Pulmonary artery endothelial cell (primary cell): ENCODE measurements at regions not wholly inside any gene's neighbourhood (a gene's known extent, or its start where the extent isn't known, plus 50 kb on each side); places are given as distances from the start of the nearest gene placed in this dataset.

Experiments
- DNase-seq: peaks from one replicate; pipeline ENCODE4 v3.0.0-alpha.2; 2011; ENCODE audit warnings: low read depth, low spot score

DNA sequence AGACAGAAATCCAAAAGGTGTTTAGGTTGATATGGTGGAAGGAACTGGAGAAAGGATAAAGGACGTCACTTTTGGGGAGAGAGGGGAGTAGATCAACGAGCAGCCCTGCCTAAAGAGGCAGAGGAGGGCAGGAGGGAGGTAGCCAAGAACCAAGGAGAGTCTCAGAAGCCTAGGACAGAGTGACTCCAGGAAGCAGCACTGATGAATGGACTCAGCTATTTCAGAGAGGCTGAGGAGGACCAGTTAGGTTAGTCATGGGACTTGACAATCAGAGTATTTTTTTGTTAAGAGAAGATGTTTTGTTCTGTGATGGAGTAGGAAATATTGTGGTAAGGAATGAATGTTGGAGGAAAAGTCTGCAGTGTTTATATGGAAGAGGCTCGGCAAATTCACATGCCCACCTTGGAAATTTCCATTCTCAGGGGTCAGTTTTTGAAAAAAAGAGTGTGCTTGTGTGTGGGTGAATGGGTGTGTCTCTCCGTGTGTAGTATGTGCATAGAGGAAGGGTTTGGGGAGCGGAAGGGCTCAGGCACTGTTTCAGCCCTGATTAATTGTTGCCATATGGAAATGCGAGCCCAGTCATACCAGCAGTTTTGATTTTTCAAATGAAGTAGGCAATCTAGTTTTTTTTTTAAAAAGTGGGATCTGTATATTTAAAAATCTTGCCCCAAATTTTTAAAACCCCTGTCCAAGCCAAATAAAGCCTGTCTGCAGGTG lies 303.6 kb downstream of the SAMD5 start:
- no peak for DNase-seq

- no peak for DNase-seq
Measured at GRCh38 chr6:147817042-147817689, 308.7 kb downstream of the SAMD5 start.

GRCh38 chr6:147820520-147820919 lies 312.0 kb downstream of the SAMD5 start:
- no peak for DNase-seq

- DNase-seq, result no peak
Measured at GRCh38 chr6:147821295-147821897, 312.9 kb downstream of the SAMD5 start.

- no peak for DNase-seq
Measured at GRCh38 chr6:147823936-147824335, 315.4 kb downstream of the SAMD5 start.

DNA sequence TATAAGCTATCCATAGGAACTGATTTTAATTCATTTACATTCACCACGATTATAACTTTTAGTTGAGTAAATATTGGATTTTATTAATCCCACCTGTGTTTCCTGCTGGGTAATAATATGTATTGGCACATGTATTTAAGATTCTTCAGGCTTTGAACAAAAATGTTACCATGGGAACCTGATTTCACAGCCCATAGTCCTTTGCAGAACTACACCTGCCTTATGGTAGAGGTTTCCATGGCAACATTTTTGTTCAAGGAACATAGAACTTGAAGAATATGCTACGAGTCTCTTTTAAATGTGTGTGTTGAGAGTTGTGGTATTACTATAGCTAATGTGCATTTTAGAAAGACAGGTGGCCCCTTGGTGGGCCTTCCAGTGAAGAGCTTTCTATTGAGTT lies 317.4 kb downstream of the SAMD5 start:
- DNase-seq, result no peak

DNA sequence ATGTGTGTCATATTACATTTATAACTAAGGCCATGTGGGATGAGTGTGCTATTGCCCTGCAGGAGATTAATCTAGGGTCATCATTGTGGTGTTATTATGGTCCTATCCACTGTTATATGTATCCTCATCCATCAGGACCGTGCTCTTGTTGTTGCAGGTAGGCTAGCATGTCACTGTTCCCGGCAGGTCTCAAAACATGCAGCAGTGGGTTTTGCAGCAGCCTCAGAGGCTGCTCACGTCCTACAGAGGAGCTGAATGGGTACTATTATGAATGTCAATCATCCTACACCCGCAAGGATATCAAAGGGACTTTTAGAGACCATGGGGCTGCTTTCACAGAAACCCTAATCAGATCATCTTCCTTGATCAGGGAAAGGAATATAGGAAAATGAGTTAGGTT lies 318.2 kb downstream of the SAMD5 start:
- DNase-seq, result no peak

GRCh38 chr6:147829418-147829817 lies 320.9 kb downstream of the SAMD5 start:
- DNase-seq, result no peak

DNA sequence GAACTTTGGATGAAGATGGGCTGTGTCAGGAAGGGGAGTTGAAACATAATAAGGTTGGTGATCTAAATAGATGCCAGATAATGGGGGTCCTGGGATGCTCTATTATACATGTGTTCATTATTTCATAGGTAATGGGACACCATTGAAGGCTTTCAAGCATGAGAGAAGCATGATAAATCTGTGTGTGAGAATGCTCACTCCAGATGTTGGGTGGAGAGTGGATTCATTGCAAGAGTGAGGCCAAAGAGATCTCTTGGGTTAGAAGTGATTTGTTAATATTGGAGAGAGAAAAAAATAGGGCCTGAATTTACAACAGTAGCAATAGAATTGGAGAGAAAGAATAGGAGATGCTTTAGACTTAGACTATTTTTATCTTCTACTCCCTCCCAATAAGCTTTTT lies 321.3 kb downstream of the SAMD5 start:
- DNase-seq, result no peak

DNA sequence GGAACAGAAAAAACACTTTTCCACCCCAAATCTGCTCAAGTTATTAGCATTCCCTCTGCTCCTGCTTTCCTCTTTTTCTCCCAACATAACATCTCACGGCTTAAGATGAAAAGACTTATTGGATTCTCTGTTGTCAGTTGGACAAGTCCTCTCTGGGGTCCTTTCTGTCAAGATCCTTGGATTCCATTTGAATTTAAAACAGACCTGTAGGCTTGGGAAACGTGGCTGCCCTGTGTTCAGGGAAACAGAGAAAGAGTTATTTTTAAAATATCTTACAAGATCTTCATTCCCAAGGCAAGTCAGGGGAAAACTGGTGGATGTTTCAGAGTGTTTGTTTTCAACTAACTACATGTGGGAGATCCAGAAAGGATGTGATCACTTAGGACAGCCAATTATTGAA lies 322.9 kb downstream of the SAMD5 start:
- no peak for DNase-seq

DNA sequence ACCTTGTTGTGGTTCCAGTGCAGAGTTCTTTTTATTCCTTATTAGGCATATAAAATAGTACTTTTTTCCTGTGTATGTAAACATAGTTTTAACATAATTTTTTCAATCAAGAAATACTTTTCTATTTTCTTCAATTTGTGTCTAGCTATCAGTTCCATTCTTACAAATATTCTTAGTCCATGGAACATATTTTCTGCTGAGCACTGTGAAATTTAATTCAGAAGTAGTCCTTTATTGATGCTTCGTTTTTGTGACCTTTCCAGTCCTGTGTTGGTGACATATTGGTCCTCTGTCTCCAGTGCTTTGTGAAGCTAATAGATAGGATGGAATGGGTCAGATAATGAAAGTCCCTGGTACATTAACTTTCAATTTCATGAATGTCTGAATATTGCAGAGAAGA lies 325.1 kb downstream of the SAMD5 start:
- DNase-seq, result no peak

GRCh38 chr6:147834084-147834776 lies 325.7 kb downstream of the SAMD5 start:
- DNase-seq, result no peak

DNA sequence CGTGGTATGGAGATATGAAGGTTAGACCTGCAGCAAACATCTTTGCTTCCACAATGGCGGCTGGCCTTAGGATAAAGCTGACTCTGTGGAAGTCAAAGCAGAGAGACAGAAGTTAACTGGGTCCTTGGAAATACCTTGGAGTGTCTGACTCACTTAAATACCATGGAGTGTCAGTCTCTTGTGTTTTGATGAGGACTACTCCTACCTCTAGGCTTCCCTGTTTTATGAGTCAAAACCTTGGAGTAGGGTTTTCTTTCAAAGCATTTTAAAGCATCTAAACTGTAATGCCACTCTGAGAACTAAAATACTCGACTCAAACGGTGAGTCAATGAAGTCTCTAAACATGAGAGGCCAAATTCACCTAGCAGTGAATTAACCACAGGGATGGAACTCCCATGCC lies 329.1 kb downstream of the SAMD5 start:
- no peak for DNase-seq

- no peak for DNase-seq
Measured at GRCh38 chr6:147839708-147840610, 331.5 kb downstream of the SAMD5 start.

- DNase-seq, result no peak
Measured at GRCh38 chr6:147841547-147842148, 333.2 kb downstream of the SAMD5 start.

DNA sequence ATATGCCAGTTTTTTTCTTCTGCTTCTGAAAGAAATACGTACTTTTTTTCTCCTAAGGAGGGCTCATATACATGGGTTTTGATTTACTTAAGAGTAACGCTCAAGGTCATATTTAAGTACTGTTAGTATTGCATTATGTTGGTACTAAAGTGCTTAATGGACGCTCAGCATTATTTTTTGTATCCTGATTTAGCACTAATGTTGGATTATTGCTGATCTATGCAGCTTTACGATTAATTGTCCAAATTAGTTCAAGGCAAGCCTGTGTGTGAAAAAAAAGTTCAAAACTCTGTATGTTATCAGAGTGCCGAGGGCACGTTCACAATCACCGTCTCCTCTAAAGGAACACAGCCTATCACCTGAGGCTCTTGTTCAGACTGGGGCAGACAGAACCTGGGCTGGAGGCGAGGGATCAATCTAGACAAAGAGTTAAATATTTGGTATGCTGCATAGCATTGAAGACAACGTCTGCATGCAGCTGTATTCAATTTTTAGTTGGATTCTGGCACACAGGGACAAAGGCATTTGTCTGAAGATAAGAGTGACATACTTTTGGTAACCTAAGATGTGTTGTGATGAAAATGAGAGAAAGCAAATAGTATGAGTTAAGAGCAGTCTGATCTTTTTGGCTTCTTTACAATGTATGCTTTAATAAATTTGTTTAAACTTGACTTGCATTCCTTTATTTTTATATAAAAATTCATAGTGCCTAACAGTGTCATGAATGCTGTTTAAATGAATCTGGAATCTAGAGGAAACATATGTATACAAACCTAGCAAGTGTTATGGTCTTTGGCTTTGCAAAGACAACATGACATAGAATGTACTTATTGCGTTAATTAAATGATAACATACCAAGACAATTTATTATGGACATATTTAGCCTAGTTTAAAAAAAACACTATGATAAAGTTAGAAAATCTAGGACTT lies 341.2 kb downstream of the SAMD5 start:
- no peak for DNase-seq

DNA sequence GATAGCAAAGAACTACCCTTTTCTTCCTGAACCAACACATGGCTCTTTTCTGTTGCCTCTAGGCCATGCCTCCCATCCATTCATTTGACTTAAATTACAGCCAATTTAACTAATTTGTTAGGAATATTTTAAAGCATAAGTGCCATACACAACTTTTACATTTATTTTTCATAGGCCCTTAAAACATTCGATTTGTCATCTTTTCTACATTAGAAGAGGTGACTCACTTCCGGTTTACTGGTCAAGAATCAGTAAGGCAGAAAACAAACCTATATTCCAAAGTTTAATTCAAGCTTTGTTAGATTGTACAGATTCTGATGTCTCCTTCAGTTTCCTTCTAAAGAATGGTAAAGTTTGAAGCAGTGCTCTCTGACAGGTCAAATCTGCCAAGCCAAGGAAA lies 344.3 kb downstream of the SAMD5 start:
- no peak for DNase-seq

DNA sequence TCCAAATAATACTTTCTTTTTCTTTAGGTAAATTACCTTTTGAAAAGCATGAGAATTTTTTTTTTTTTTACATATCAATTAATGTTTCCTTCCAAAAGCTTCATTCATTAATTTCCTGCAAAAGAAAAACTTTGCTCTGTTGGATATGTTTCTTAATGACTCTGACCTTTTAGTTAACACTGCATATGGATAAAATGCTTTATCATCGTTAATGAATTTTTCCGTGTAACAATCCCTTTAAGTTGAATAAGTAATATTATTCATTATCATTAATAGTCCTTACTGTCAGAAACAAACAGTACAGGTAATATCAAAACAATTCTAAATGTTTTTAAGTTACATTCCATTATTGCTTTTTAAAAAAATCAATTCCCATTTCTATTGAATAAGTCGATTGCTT lies 345.1 kb downstream of the SAMD5 start:
- no peak for DNase-seq

- no peak for DNase-seq
Measured at GRCh38 chr6:147855803-147856482, 347.5 kb downstream of the SAMD5 start.
